H9 (cell line): ENCODE measurements at regions not wholly inside any gene's neighbourhood (a gene's known extent, or its start where the extent isn't known, plus 50 kb on each side); places are given as distances from the start of the nearest gene placed in this dataset.

Experiments used
- DNase-seq: peaks from one replicate; pipeline ENCODE4 v3.0.0-alpha.2; 2017
- H2AFZ ChIP-seq: one replicate; pipeline ENCODE4 v1.6.1; 2013; ENCODE audit warnings: mild to moderate bottlenecking, low read length, control low read depth, moderate library complexity
- H2AK5ac ChIP-seq: 2 replicates; pipeline ENCODE4 v1.6.1; 2013; ENCODE audit warnings: low read length, control low read depth, mixed read lengths; ENCODE audit not compliant: insufficient read length
- H2BK120ac ChIP-seq: one replicate; pipeline ENCODE4 v1.6.1; 2013; ENCODE audit warnings: low read depth, mild to moderate bottlenecking, low read length, control low read depth, inconsistent platforms; ENCODE audit not compliant: poor library complexity, severe bottlenecking
- H2BK12ac ChIP-seq: 2 replicates; pipeline ENCODE4 v1.6.1; 2013; ENCODE audit warnings: low read length, control low read depth, mixed read lengths, low read depth; ENCODE audit not compliant: insufficient read length
- H2BK15ac ChIP-seq: 2 replicates; pipeline ENCODE4 v1.6.1; 2013; ENCODE audit warnings: low read depth, low read length, control low read depth
- H2BK20ac ChIP-seq: one replicate; pipeline ENCODE4 v1.6.1; 2013; ENCODE audit warnings: low read depth, mild to moderate bottlenecking, low read length, control low read depth, inconsistent platforms; ENCODE audit not compliant: poor library complexity, severe bottlenecking
- H2BK5ac ChIP-seq: 2 replicates; pipeline ENCODE4 v1.6.1; 2013; ENCODE audit warnings: low read length, control low read depth, mixed read lengths; ENCODE audit not compliant: insufficient read length
- H3K14ac ChIP-seq: 2 replicates; pipeline ENCODE4 v1.6.1; 2013; ENCODE audit warnings: low read length, control low read depth; ENCODE audit not compliant: insufficient read depth
- H3K18ac ChIP-seq: 2 replicates; pipeline ENCODE4 v1.6.1; 2013; ENCODE audit warnings: low read depth, mild to moderate bottlenecking, mixed read lengths, low read length, control low read depth; ENCODE audit not compliant: insufficient read length
- H3K23ac ChIP-seq: 2 replicates; pipeline ENCODE4 v1.6.1; 2013; ENCODE audit warnings: low read length, control low read depth, mixed read lengths, low read depth; ENCODE audit not compliant: insufficient read length
- H3K23me2 ChIP-seq: 2 replicates; pipeline ENCODE4 v1.6.1; 2013; ENCODE audit warnings: low read depth, mild to moderate bottlenecking, mixed read lengths, low read length, control low read depth; ENCODE audit not compliant: insufficient read length, poor library complexity, severe bottlenecking
- H3K27ac ChIP-seq: 2 replicates; pipeline ENCODE4 v1.5.1; 2013; ENCODE audit warnings: low read length, control low read depth, mixed read lengths, low read depth; ENCODE audit not compliant: insufficient read length
- H3K27me3 ChIP-seq: 2 replicates; pipeline ENCODE4 v1.6.1; 2013; ENCODE audit warnings: low read length, control low read depth, inconsistent platforms; ENCODE audit not compliant: insufficient read depth
- H3K4ac ChIP-seq: 2 replicates; pipeline ENCODE4 v1.6.1; 2013; ENCODE audit warnings: low read depth, mild to moderate bottlenecking, control low read depth, inconsistent platforms, low read length, moderate library complexity
- H3K4me1 ChIP-seq: 2 replicates; pipeline ENCODE4 v1.6.1; 2013; ENCODE audit warnings: low read length, control low read depth, inconsistent platforms; ENCODE audit not compliant: insufficient read depth
- H3K4me2 ChIP-seq: 2 replicates; pipeline ENCODE4 v1.6.1; 2013; ENCODE audit warnings: low read length, control low read depth, mixed read lengths; ENCODE audit not compliant: insufficient read length, insufficient read depth
- H3K56ac ChIP-seq: 2 replicates; pipeline ENCODE4 v1.6.1; 2013; ENCODE audit warnings: low read depth, mild to moderate bottlenecking, mixed read lengths, low read length, control low read depth; ENCODE audit not compliant: insufficient read length
- H3K79me1 ChIP-seq: 2 replicates; pipeline ENCODE4 v1.6.1; 2013; ENCODE audit warnings: low read depth, mild to moderate bottlenecking, moderate library complexity, low read length, control low read depth, inconsistent platforms; ENCODE audit not compliant: insufficient read depth, poor library complexity, severe bottlenecking
- H3K79me2 ChIP-seq: 2 replicates; pipeline ENCODE4 v1.6.1; 2013; ENCODE audit warnings: low read length, control low read depth, inconsistent platforms; ENCODE audit not compliant: insufficient read depth
- H3K9ac ChIP-seq: 2 replicates; pipeline ENCODE4 v1.6.1; 2013; ENCODE audit warnings: low read length, control low read depth, mixed read lengths; ENCODE audit not compliant: insufficient read length; ENCODE audit errors: extremely low read depth
- H3K9me3 ChIP-seq: one replicate; pipeline ENCODE4 v1.6.1; 2013; ENCODE audit warnings: low read depth, low read length, inconsistent platforms; ENCODE audit not compliant: control insufficient read depth
- H3T11ph ChIP-seq: one replicate; pipeline ENCODE4 v1.6.1; 2013; ENCODE audit warnings: mild to moderate bottlenecking, low read length, control low read depth, inconsistent platforms
- H4K20me1 ChIP-seq: one replicate; pipeline ENCODE4 v1.6.1; 2013; ENCODE audit not compliant: control insufficient read depth, insufficient read length, insufficient read depth
- H4K5ac ChIP-seq: 2 replicates; pipeline ENCODE4 v1.6.1; 2013; ENCODE audit warnings: low read depth, mild to moderate bottlenecking, mixed read lengths, low read length, control low read depth; ENCODE audit not compliant: insufficient read length
- H4K8ac ChIP-seq: replicated peaks from 2 replicates; pipeline ENCODE4 v1.6.1; 2013; ENCODE audit warnings: low read length, control low read depth, mixed read lengths, low read depth; ENCODE audit not compliant: insufficient read length
- H4K91ac ChIP-seq: 2 replicates; pipeline ENCODE4 v1.6.1; 2013; ENCODE audit warnings: low read depth, mild to moderate bottlenecking, moderate library complexity, mixed read lengths, low read length, control low read depth; ENCODE audit not compliant: insufficient read length
- H3K27ac Mint-ChIP-seq, 3 experiments: 2 replicates in 2 of 3; 3 replicates in 1 of 3; pipeline ENCODE4 v1.8.0; 2020 to 2021; ENCODE audit warnings: mixed read lengths in 3 of 3, mild to moderate bottlenecking in 1 of 3, moderate library complexity in 1 of 3
- H3K27me3 Mint-ChIP-seq: 2 replicates; pipeline ENCODE4 v1.8.0; 2021; ENCODE audit warnings: low read depth, mild to moderate bottlenecking, moderate library complexity, mixed read lengths
- H3K36me3 Mint-ChIP-seq, 3 experiments: 2 replicates in 2 of 3; 3 replicates in 1 of 3; pipeline ENCODE4 v1.8.0; 2020 to 2021; ENCODE audit warnings: low read depth in 3 of 3, mixed read lengths in 3 of 3; ENCODE audit not compliant: insufficient read depth in 1 of 3
- H3K4me1 Mint-ChIP-seq, 2 experiments: 2 replicates each; pipeline ENCODE4 v1.8.0; 2020; ENCODE audit warnings: mixed read lengths in 2 of 2
- H3K4me3 Mint-ChIP-seq, 2 experiments: 2 replicates in 1 of 2; 3 replicates in 1 of 2; pipeline ENCODE4 v1.8.0; 2020 to 2021; ENCODE audit warnings: mild to moderate bottlenecking in 2 of 2, mixed read lengths in 2 of 2, moderate library complexity in 1 of 2
- H3K9me3 Mint-ChIP-seq, 2 experiments: 2 replicates in 1 of 2; 3 replicates in 1 of 2; pipeline ENCODE4 v1.8.0; 2020; ENCODE audit warnings: mild to moderate bottlenecking in 2 of 2, mixed read lengths in 2 of 2, moderate library complexity in 1 of 2
- CTCF ChIP-seq: fragments of 200-600 bp; sonication (generic); conservative IDR thresholded peaks from 3 replicates; pipeline ENCODE4 v1.8.0; 2021; ENCODE audit warnings: antibody characterized with exemption, mild to moderate bottlenecking
- WGBS: extraction: QIAGEN DNeasy Blood & Tissue Kit; methylation state at CpG from one replicate; pipeline ENCODE4 v1.1.7; 2013; ENCODE audit warnings: missing lambda C conversion rate, low lambda C conversion rate, mixed read lengths; ENCODE audit not compliant: insufficient read length; ENCODE audit errors: extremely low coverage; 5-methylcytosine and 5-hydroxymethylcytosine counted together

- no peak overlapping the region for H3K18ac ChIP-seq
- no peak overlapping the region for H3K4ac ChIP-seq
- no peak overlapping the region for H3K4me3 Mint-ChIP-seq
- no peak overlapping the region for H2BK5ac ChIP-seq
- H4K20me1 ChIP-seq: no peaks in the 10 kb centered on the region
- H2BK15ac ChIP-seq: no peak overlapping the region
- no peaks in the 10 kb centered on the region for H3K4me1 Mint-ChIP-seq
- no peak overlapping the region for H4K91ac ChIP-seq
- no peak overlapping the region for H2BK120ac ChIP-seq
- no peak overlapping the region for H4K5ac ChIP-seq
- H3K4me1 ChIP-seq: no peaks in the 10 kb centered on the region
- no peak overlapping the region for H3K4me2 ChIP-seq
- H3K56ac ChIP-seq: no peak overlapping the region
- no peak overlapping the region for H3K27ac Mint-ChIP-seq
- no peaks in the 10 kb centered on the region for H3K79me2 ChIP-seq
- H4K8ac ChIP-seq: no peak overlapping the region
- H3K23ac ChIP-seq: no peak overlapping the region
- DNase-seq: no peak
- H3K9ac ChIP-seq: no peak overlapping the region
- no peak overlapping the region for H3T11ph ChIP-seq
- H3K27me3 ChIP-seq: no peaks in the 10 kb centered on the region
- H3K9me3 ChIP-seq: no peaks in the 10 kb centered on the region
- H2BK20ac ChIP-seq: no peak overlapping the region
- no peak overlapping the region for H2BK12ac ChIP-seq
- peaks cover 15 to 19% of the 10 kb centered on the region in 2 experiments; a peak in 4 of 5 replicates for H3K9me3 Mint-ChIP-seq
- no peak overlapping the region for H2AK5ac ChIP-seq
- H3K79me1 ChIP-seq: no peaks in the 10 kb centered on the region
- H2AFZ ChIP-seq: no peak overlapping the region
- TF ChIP-seq CTCF: no peak
- peaks cover 9 to 19% (median 10%) of the 10 kb centered on the region in 3 experiments for H3K36me3 Mint-ChIP-seq
- no peaks in the 10 kb centered on the region for H3K27me3 Mint-ChIP-seq
- no peak overlapping the region for H3K14ac ChIP-seq
- WGBS: no CpG with 5 or more reads among the region's 4 CpGs
- H3K27ac ChIP-seq: no peak overlapping the region
- H3K23me2 ChIP-seq: no peaks in the 10 kb centered on the region
Measured at GRCh38 chr15:94930441-94930840, 699.1 kb downstream of the MCTP2 start.
